Left colon (tissue), 2 donors: ENCODE measurements at regions not wholly inside any gene's neighbourhood (a gene's known extent, or its start where the extent isn't known, plus 50 kb on each side); places are given as distances from the start of the nearest gene placed in this dataset.
"Not testable (repeated sequence)": the region's sequence is repeated elsewhere in the genome, so short reads cannot be mapped to it uniquely, and the experiment has no call there.

ENCODE experiments used
- ATAC-seq: fragments of 200-7000 bp; cut with Tn5 transposase; one replicate; pipeline ENCODE4 v1.9.1; 2020; ENCODE audit warnings: mild to moderate bottlenecking, moderate library complexity
- DNase-seq, 2 donors: peaks; one replicate each; pipeline ENCODE4 v3.0.0-alpha.2; 2020
- intact Hi-C, 2 donors: fragments of 100-400 bp; cut with DNase I in 1 of 2; cut with micrococcal nuclease in 1 of 2; formaldehyde crosslinking; loops; one replicate each; pipeline versions ENCODE4 v1.11.2 to v1.14.0; 2022; cut with DNase I, micrococcal nuclease
- microRNA-seq, 2 donors: library from miRNA; unstranded; fragments of <30 nt; microRNA quantifications; one replicate each; pipeline versions ENCODE4 v1.1.0 to v1.2.0, GENCODE V29; 2020
- donor health status: DM: no; HTN: no; CAD: no.
- donor health status: DM: yes; HTN: yes; CAD: no.

DNA sequence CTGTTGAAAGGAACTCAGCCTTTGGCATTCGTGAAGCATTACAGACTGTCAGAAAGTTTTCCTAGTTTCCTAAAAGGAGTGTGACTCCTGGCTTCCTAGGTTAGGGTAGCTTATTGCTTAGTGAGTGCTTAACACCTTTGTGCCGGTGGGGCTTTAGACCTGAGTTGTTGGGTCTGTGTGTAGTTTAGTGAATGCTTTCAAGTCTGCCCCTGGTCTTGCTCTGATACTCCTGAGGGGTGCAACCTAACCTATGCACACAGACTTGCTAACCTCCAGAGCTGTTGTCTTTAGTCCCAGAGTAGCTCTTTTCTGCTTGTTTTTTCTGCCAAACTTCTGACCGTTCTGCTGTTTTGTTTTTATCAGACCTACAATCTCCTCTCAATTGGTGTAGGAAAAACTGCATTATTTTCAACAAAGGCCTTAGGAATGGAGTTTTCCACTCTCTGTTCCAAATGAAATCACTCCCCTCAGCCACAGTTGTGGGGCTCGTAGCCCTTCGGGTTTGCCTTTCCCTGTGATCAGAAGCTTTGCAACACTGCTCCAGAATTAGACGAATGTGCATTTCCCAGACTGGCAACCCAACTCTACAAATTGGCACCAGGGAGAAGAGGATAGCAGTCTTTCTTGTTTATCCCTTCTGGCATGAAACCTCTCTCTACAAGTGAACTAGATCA is 1399.1 kb upstream of the PCDH7 start:
- intact Hi-C loops = no loop called here
- ATAC-seq (no peak), DNase-seq (no peak)

DNA sequence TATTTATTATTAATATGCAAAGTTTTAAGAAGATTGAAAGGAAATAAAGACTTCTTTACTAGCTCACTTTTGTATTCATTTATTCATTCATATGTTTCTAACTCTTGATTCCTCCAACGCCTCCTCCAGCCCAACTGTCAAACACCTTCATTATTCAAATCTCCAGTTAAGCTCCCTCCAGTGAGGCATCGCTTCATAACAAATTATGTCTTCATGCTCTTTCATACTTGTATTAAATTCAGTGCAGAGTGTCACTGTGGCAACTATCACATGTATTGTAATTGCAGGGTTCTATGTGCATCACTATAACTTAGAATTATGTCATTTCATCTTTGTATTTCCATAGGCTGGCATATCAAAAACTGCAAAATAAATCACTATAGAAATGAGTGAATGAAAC is 1394.2 kb upstream of the PCDH7 start:
- intact Hi-C loops = no loop called here
- ATAC-seq = no peak

DNA sequence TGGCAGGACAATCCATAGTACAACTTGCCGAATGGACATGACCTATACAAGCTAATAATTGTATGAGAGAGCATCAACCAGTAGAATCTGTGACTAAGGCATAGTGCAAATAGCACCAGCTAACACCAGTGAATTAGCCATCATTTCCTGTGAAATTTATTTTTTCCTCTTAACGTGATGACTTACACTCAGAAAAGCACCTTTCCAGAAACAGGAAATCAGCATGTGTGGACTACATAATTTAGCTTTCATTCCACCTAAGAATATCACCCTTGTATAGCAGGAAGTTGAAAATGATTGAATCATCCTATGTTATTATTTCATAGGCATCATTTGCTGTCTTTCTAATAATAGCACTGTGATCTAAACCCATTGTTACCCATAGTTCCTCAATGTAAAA is 1393.4 kb upstream of the PCDH7 start:
- DNase-seq = no peak
- ATAC-seq = no peak
- intact Hi-C loops = no loop called here

More for the DNA sequence above, 1394.2 kb upstream of the PCDH7 start:
- no peak for DNase-seq

DNA sequence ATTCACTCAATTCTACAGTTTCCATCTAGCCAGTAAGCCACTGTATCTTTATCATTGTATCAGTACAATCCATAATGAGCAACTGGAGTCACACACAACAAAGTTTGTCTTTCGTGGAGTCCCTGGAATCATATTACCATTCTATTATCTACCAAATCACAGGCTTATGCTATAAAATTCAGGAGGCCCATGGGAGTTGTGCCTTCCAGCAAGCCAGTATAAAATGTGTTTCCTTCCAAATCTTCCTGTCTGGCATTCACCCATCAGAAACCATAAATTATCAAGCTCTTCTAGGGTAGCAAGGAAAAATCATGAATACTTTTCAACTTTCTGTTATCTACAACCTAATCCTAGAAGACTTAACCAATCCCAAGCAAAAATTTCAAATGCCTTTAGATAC is 1383.3 kb upstream of the PCDH7 start:
- no peak for ATAC-seq
- no peak for DNase-seq
- intact Hi-C loops = no loop called here

DNA sequence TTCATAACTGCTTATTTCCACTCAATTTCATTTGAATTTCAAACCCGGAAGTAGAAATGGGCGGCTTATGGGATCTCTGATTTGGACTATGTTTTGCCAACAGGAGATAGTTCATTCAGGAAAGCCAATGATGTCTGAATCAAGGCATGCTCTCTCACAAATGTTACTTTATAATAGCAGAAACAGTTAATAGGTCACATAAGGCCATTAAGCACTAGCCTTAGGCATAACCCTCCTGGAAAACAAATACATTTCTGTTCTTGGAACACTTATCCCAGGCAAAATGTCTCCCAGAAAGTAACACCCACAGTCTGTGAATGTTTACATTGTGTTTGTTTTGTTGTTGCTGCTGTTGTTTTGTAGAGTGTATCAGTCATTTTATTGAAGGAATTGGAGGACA is 1347.2 kb upstream of the PCDH7 start:
- ATAC-seq (no peak), DNase-seq (no peak)
- intact Hi-C loops = no loop called here

DNA sequence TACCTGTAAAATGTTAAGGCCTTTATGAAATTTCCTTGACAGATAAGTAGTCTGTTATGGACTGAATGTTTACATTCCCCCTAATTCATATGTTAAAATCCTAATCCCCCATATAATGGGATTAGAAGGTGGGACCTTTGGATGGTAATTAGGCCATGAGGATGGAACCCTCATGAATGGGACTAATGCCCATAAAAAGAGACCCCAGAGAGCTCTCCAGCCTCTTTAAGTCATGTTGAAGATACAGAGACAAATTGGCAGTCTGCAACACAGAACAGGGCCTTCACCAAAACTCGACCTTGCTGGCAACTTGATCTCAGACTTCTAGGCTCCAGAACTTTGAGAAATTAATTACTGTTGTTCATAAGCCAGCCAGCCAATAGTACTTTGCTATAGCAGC is 1344.5 kb upstream of the PCDH7 start:
- intact Hi-C loops = no loop called here

DNA sequence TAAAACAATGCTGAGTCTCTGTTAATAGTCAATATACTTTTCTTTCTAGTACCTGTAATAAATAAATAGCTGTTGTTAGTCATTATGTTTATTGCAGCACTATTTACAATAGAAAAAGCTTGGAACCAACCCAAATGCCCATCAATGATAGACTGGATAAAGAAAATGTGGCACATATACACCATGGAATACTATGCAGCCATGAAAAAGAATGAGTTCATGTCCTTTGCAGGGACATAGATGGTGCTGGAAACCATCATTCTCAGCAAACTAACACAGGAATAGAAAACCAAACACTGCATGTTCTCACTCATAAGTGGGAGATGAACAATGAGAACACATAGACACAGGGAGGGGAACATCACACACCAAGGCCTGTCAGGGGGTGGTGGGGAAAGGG is 1341.9 kb upstream of the PCDH7 start:
- intact Hi-C loops, DNase-seq, ATAC-seq: not testable (repeated sequence)

More for the DNA sequence above, 1344.5 kb upstream of the PCDH7 start:
- DNase-seq = no peak
- no peak for ATAC-seq

DNA sequence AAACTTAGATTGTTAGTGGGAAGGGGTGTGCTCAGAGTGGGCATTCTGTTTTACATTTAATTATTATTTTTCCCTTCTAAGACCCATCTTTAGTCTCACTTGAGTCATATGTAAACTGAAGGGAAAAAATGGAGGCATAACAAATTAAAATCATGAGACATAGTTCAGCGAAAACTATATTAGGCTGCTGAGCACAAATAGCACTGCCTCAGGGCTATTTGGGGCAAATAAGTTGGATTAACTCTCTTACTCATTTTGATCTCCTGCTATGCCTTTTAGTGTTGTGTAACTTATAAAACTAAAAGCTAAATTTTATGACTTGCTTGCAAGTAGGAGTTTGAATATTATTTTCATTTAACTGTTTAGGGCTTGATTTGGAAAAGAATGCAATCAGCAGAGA is 1329.2 kb upstream of the PCDH7 start:
- no peak for DNase-seq

DNA sequence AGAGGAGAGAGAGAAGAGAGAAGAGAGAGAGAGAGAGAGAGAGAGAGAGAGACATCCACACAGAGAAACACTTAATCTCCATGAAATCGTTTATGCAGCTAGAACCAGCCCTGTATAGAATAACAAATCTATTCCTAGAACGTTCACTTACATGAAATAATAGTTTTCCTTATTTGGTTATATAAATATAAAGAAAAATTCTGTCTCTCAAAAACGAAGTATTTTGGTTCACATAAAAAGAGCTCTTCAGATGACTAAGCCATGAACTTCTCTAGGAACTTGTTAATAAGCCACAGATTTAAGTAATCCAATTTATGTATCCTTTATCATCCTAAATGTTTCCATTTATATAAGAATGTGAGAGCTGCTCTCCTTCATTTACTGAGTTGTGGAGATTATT is 1315.1 kb upstream of the PCDH7 start:
- no peak for ATAC-seq
- no peak for DNase-seq
- intact Hi-C loops = no loop called here

More for the DNA sequence above, 1329.2 kb upstream of the PCDH7 start:
- intact Hi-C loops = no loop called here
- ATAC-seq = no peak

DNA sequence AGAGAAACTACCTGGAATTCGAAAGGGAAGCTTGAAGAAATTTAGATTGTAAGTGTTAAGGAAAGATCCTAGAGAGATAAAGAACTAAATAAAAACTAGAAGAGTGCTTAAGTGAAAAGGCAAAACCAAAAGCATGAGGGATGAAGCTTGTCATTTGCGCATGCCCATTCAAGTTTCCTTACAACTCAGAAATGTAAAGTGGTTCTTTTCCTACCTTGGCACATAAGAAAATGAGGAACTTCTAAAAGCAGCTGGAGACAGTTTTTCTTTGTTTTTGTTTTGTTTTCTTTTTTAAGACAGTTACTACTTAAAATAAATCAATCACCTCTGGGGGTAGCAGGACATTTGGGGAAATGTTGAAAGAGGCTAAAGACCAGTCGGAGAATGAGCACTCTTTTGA is 1304.4 kb upstream of the PCDH7 start:
- intact Hi-C loops = no loop called here
- no peak for DNase-seq
- ATAC-seq = no peak

DNA sequence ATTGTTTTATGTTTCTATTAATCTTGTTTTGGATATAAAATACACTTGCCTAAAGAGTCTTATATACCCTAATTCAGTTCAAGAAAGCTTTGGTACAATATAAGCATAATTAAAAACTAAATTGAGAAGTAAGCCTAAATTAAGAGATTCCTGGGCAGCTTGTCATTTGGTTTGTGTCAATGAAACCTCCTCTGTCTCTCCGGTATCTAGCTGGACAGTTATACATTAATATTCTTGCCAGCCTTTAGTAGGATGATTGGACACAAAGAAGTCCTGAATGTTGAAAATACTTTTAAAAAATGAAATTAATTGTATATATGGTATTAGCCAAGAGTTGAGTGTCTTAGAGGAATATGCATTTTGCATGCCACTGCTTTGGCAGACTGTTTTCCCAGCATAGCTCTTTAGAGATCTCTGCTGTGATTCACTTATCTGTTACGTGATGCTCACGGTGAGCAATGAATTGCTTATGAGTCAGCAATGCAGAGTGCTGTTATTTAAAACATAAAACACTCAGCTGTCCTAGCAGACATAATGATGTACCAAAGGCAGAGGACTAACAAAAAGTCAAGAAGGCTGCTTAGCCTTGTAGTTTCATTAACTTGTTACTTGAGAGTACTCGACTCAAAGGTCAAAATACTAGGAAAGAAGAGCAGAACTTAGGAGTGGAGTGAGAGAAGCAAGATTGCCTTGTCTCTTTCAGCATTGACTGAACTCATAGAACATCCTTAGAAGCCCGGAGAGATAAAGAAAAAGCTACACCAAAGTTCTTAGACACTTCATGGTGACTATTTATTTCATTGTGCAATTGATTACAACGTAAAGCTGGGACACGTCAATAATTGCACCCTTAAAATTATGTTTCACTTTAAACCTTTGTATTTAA is 1296.1 kb upstream of the PCDH7 start:
- intact Hi-C loops = no loop called here
- DNase-seq = no peak
- ATAC-seq = no peak

DNA sequence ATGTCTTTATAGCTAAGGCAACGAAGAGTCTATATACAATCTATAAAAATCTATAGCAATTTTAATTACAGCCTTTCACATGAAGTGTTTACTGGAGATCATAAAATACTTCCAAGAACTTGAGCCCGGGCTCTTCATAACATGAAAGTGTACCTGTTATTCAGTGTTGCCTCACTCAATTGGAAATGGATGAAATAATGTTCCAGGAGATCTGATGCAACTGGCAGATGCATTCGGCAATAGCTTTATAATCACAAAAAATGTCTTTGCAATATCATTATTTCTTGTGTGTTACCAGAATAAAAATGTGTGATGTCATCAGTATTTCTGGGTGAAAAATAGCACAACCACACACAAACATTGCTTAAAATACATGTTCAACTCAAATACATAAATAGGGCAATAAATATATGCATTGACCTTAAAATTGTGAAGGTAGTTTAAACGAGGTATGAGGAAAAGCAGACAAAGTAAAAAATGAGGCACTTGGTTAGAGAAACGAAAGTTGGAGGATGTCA is 1266.8 kb upstream of the PCDH7 start:
- DNase-seq = no peak
- intact Hi-C loops = no loop called here
- no peak for ATAC-seq

DNA sequence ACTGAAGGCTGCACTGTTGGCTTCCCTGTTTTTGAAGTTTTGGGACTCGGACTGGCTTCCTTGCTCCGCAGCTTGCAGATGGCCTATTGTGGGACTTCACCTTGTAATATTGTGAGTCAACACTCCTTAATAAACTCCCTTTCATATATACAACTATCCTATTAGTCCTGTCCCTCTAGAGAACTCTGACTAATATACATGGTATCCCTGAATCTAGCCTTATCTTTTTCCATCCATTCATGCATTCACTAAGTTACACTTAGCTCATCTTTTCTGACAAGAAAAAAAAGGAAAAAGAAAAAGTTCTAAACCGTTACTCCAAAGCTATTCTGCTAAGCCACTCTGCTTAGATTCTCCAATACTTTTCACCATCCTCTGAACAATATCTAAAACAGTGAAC is 1260.2 kb upstream of the PCDH7 start:
- intact Hi-C loops = no loop called here
- DNase-seq = no peak
- ATAC-seq = no peak

DNA sequence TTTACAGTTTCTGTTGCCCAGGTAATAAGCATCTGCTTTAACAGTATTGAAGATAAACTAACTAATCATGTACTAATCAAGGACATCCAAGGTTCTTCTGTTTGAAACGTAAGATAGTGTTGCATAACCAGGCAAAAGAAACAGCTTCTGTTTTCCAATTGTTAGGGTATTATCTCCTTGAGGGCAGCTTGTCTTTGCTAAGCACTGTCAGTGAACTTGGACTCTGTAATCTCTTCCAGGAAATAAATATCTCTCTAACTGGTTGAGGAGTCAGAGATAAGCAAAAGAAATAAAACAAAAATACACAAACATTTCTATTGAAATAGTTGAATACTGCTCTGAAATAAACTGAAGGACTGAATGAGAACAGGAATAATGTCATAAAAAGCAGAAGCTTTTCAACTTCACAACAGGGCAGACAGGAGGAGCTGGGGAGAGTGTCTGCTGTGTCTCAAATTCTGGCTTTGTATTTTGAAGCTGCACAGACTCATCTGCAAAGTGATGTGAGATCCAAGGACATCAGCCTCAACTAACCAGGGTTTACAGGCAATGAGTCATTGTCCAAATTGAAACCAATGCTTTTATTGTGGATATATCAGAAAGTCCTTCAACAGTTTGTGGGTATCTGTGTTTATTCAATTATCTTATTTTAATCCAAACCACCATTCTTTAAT is 1253.0 kb upstream of the PCDH7 start:
- ATAC-seq (no peak), DNase-seq (no peak)
- intact Hi-C loops = no loop called here

Small RNAs in the stretch of these regions (microRNA-seq; reads per million reads assigned to microRNA genes)
- gene MIR4275 = 0 reads per million in 2 donors
